HCT116 (cell line): ENCODE measurements at regions not wholly inside any gene's neighbourhood (a gene's known extent, or its start where the extent isn't known, plus 50 kb on each side); places are given as distances from the start of the nearest gene placed in this dataset.

Experiments
- ATAC-seq: fragments of 200-7000 bp; cut with Tn5 transposase; 2 replicates; pipeline ENCODE4 v1.9.1; 2020; ENCODE audit warnings: mild to moderate bottlenecking, moderate library complexity
- BruUV-seq: library from RNA; stranded (reverse); fragments of 400-500 nt; replicated peaks from 2 replicates; lab custom pipeline; 2021; lab: Mats Ljungman, UMichigan
- CTCF ChIA-PET: fragments of 300-600 bp; sonication (Branson Sonifier 250); formaldehyde crosslinking; loops from one replicate; lab custom pipeline; 2021; ENCODE audit warnings: antibody characterized with exemption; lab: Charles Lee
- POLR2A ChIA-PET: fragments of 300-600, 350-600 bp; sonication (Branson Sonifier 250); formaldehyde crosslinking; loops from one replicate; lab custom pipeline; 2021; ENCODE audit warnings: antibody characterized with exemption; lab: Charles Lee
- RAD21 ChIA-PET, 2 experiments: fragments of 300-600 bp; sonication (Branson Sonifier 250); formaldehyde crosslinking; loops; one replicate each; lab custom pipeline; 2023; ENCODE audit warnings: low total read pairs in 2 of 2; ENCODE audit not compliant: uncharacterized antibody in 2 of 2, unreplicated experiment in 2 of 2, low non-redundant PET in 1 of 2; lab: Charles Lee
- DNase-seq: peaks from one replicate; pipeline ENCODE4 v3.0.0-alpha.2; 2010; ENCODE audit warnings: low read depth, low spot score
- H2AFZ ChIP-seq: fragments of 200-600 bp; shearing (Covaris generic), sonication (generic); 2 replicates; pipeline ENCODE4 v1.6.1; 2017; ENCODE audit warnings: low read depth, mixed run types, mixed read lengths, antibody characterized with exemption, low read length; ENCODE audit not compliant: poor library complexity, severe bottlenecking
- H3K27ac ChIP-seq: 2 replicates; pipeline ENCODE4 v1.5.1; 2012; ENCODE audit warnings: low read depth, low read length
- H3K27me3 ChIP-seq: fragments of 200-600 bp; sonication (generic); 2 replicates; pipeline ENCODE4 v1.6.1; 2016; ENCODE audit warnings: mixed run types, low read length, mixed read lengths; ENCODE audit not compliant: insufficient read depth
- H3K36me3 ChIP-seq, 2 experiments: fragments of 200-500 bp in 1 of 2; fragments of 200-600 bp in 1 of 2; sonication (Bioruptor generic) in 1 of 2; sonication (generic) in 1 of 2; 2 replicates each; pipeline versions ENCODE4 v1.5.1 to v1.6.1; 2014 to 2016; ENCODE audit warnings: low read length in 2 of 2, inconsistent platforms in 1 of 2, mixed read lengths in 1 of 2, mixed run types in 1 of 2; ENCODE audit not compliant: insufficient read depth in 2 of 2, control insufficient read depth in 1 of 2
- H3K4me1 ChIP-seq, 2 experiments: fragments of 200-600 bp in 1 of 2; sonication (generic) in 1 of 2; 2 replicates each; pipeline versions ENCODE4 v1.5.1 to v1.6.1; 2012 to 2017; ENCODE audit warnings: low read length in 2 of 2, inconsistent platforms in 1 of 2, mild to moderate bottlenecking in 1 of 2, mixed read lengths in 1 of 2, mixed run types in 1 of 2, moderate library complexity in 1 of 2; ENCODE audit not compliant: insufficient read depth in 2 of 2, control insufficient read depth in 1 of 2
- H3K4me2 ChIP-seq: fragments of 200-600 bp; sonication (generic); 2 replicates; pipeline ENCODE4 v1.6.1; 2017; ENCODE audit warnings: mixed run types, low read length, mixed read lengths
- H3K4me3 ChIP-seq, 2 experiments: fragments of 200-600 bp in 1 of 2; sonication (generic) in 1 of 2; replicated peaks in 1 of 2; 2 replicates each; pipeline ENCODE4 v1.5.1; 2011 to 2016; ENCODE audit warnings: low read length in 2 of 2, control low read depth in 1 of 2, low read depth in 1 of 2, mild to moderate bottlenecking in 1 of 2, mixed read lengths in 1 of 2, mixed run types in 1 of 2
- H3K79me2 ChIP-seq: fragments of 200-600 bp; sonication (generic); 2 replicates; pipeline ENCODE4 v1.6.1; 2017; ENCODE audit warnings: mild to moderate bottlenecking, mixed run types, low read length, moderate library complexity, mixed read lengths; ENCODE audit not compliant: insufficient read depth
- H3K9ac ChIP-seq: fragments of 200-600 bp; sonication (generic); 2 replicates; pipeline ENCODE4 v1.6.1; 2016; ENCODE audit warnings: low read length, mixed read lengths
- H3K9me2 ChIP-seq: fragments of 200-600 bp; sonication (generic), shearing (Covaris generic); 2 replicates; pipeline ENCODE4 v1.6.1; 2017; ENCODE audit warnings: mixed run types, mild to moderate bottlenecking, moderate library complexity; ENCODE audit not compliant: insufficient read depth
- H3K9me3 ChIP-seq, 2 experiments: fragments of 200-500 bp in 1 of 2; fragments of 200-600 bp in 1 of 2; sonication (Bioruptor generic) in 1 of 2; sonication (generic) in 1 of 2; 2 replicates each; pipeline ENCODE4 v1.6.1; 2014 to 2017; ENCODE audit warnings: low read length in 2 of 2, mixed read lengths in 2 of 2, inconsistent platforms in 1 of 2, low read depth in 1 of 2, mild to moderate bottlenecking in 1 of 2, mixed run types in 1 of 2, moderate library complexity in 1 of 2; ENCODE audit not compliant: control insufficient read depth in 1 of 2, insufficient read depth in 1 of 2
- H4K20me1 ChIP-seq: fragments of 200-600 bp; sonication (generic), shearing (Covaris generic); 2 replicates; pipeline ENCODE4 v1.6.1; 2017; ENCODE audit warnings: mixed run types, mild to moderate bottlenecking, moderate library complexity; ENCODE audit not compliant: insufficient read depth
- CTCF ChIP-seq, 3 experiments: fragments of 200-600 bp in 1 of 3; sonication (generic) in 1 of 3; IDR thresholded peaks in 2 of 3; conservative IDR thresholded peaks in 1 of 3; 2 replicates each; pipeline ENCODE4 v1.5.1; 2012 to 2017; ENCODE audit warnings: low read depth in 2 of 3, low read length in 2 of 3, antibody characterized with exemption in 1 of 3, borderline replicate concordance in 1 of 3, control low read depth in 1 of 3, mild to moderate bottlenecking in 1 of 3, mixed read lengths in 1 of 3, mixed run types in 1 of 3, moderate library complexity in 1 of 3; ENCODE audit not compliant: insufficient read depth in 1 of 3
- EGR1 ChIP-seq: IDR thresholded peaks from 2 replicates; pipeline ENCODE4 v1.6.1; 2012; ENCODE audit warnings: low read depth
- ELF1 ChIP-seq: IDR thresholded peaks from 2 replicates; pipeline ENCODE4 v1.6.1; 2012; ENCODE audit warnings: low read depth, borderline replicate concordance
- EZH2 ChIP-seq: fragments of 200-600 bp; sonication (generic); IDR thresholded peaks from 2 replicates; pipeline ENCODE4 v1.6.1; 2017; ENCODE audit warnings: antibody characterized with exemption, mixed run types
- EZH2phosphoT487 ChIP-seq: fragments of 200-600 bp; IDR thresholded peaks from 2 replicates; pipeline ENCODE4 v1.6.1; 2018; ENCODE audit warnings: antibody characterized with exemption, borderline replicate concordance
- JUND ChIP-seq: IDR thresholded peaks from 2 replicates; pipeline ENCODE4 v1.6.1; 2012
- MAX ChIP-seq: IDR thresholded peaks from 2 replicates; pipeline ENCODE4 v1.6.1; 2012
- POLR2A ChIP-seq: IDR thresholded peaks from 2 replicates; pipeline ENCODE4 v1.7.0; 2011; ENCODE audit warnings: borderline replicate concordance; ENCODE audit not compliant: insufficient read depth, insufficient read length; ENCODE audit errors: extremely low read depth
- POLR2AphosphoS5 ChIP-seq: IDR thresholded peaks from 2 replicates; pipeline ENCODE4 v1.6.1; 2011; ENCODE audit warnings: mild to moderate bottlenecking, low read depth, low read length, moderate library complexity
- SIN3A ChIP-seq: IDR thresholded peaks from 2 replicates; pipeline ENCODE4 v1.6.1; 2012; ENCODE audit warnings: low read depth
- SP1 ChIP-seq: IDR thresholded peaks from 2 replicates; pipeline ENCODE4 v1.6.1; 2012; ENCODE audit warnings: low read depth
- SRF ChIP-seq: IDR thresholded peaks from 2 replicates; pipeline ENCODE4 v1.6.1; 2012; ENCODE audit warnings: low read depth
- TCF7L2 ChIP-seq: IDR thresholded peaks from 2 replicates; pipeline ENCODE4 v1.7.0; 2011; ENCODE audit warnings: borderline replicate concordance, inconsistent platforms; ENCODE audit not compliant: insufficient read depth, insufficient read length; ENCODE audit errors: extremely low read depth
- YY1 ChIP-seq: IDR thresholded peaks from 2 replicates; pipeline ENCODE4 v1.6.1; 2011; ENCODE audit warnings: low read length, low read depth, moderate library complexity, mild to moderate bottlenecking; ENCODE audit not compliant: insufficient replicate concordance; ENCODE audit errors: extremely low read depth
- ZBTB33 ChIP-seq: IDR thresholded peaks from 2 replicates; pipeline ENCODE4 v1.6.1; 2011; ENCODE audit warnings: mild to moderate bottlenecking, low read length, moderate library complexity; ENCODE audit not compliant: insufficient replicate concordance; ENCODE audit errors: extremely low read depth
- intact Hi-C: fragments of 100-400 bp; cut with micrococcal nuclease; formaldehyde crosslinking; loops from 2 replicates; pipeline ENCODE4 v1.10.0; 2022

- no peaks in the 10 kb centered on the region for H3K36me3 ChIP-seq
- ChIA-PET POLR2A (no interaction called here), CTCF (no interaction called here), RAD21 (no interaction called here)
- BruUV-seq: no TSS peak
- H3K4me1 ChIP-seq: no peaks in the 10 kb centered on the region
- H4K20me1 ChIP-seq: no peaks in the 10 kb centered on the region
- H3K9me2 ChIP-seq: no peaks in the 10 kb centered on the region
- H3K27me3 ChIP-seq: no peaks in the 10 kb centered on the region
- TF ChIP-seq SIN3A (no peak), SP1 (no peak), SRF (no peak), POLR2AphosphoS5 (no peak), EZH2phosphoT487 (no peak), JUND (no peak), CTCF (IDR thresholded peaks at IDR 0.05 in 2 of 3, conservative IDR thresholded peaks at IDR 0.05 in 1 of 3; ENCODE audit: borderline replicate concordance in 1 of 3, insufficient read depth in 1 of 3, low read depth in 2 of 3, low read length in 2 of 3) (no peak), YY1 (no peak), TCF7L2 (no peak), EZH2 (no peak), ZBTB33 (no peak), POLR2A (no peak), ELF1 (no peak), MAX (no peak), EGR1 (no peak)
- ATAC-seq (no peak), DNase-seq (no peak)
- no peaks in the 10 kb centered on the region for H3K79me2 ChIP-seq
- H3K4me3 ChIP-seq: no peak overlapping the region
- no peak overlapping the region for H2AFZ ChIP-seq
- intact Hi-C loops: no loop called here
- no peak overlapping the region for H3K4me2 ChIP-seq
- H3K9ac ChIP-seq: no peak overlapping the region
- no peak overlapping the region for H3K27ac ChIP-seq
- H3K9me3 ChIP-seq: peaks cover 6 to 18% of the 10 kb centered on the region in 2 experiments; a peak in 3 of 4 replicates
These were observed 1237.4 kb upstream of the CDH18 start for GRCh38 chr5:21225223-21226064.
